Astrocyte of the spinal cord (primary cell): ENCODE measurements at regions not wholly inside any gene's neighbourhood (a gene's known extent, or its start where the extent isn't known, plus 50 kb on each side); places are given as distances from the start of the nearest gene placed in this dataset.

Source experiments
- DNase-seq: peaks from one replicate; pipeline ENCODE4 v3.0.0; 2011; ENCODE audit warnings: low read depth, low spot score
- H3K4me3 ChIP-seq: 2 replicates; pipeline ENCODE4 v1.5.1; 2011; ENCODE audit warnings: low read depth, mild to moderate bottlenecking, low read length, moderate library complexity
- in situ Hi-C: cut with HindIII; loops from 2 replicates; pipeline ENCODE4 v1.10.0; 2017; ENCODE audit warnings: low sequenced_read_pairs
- TF ChIP-seq, protein P1 (sequence below): IDR thresholded peaks from 2 replicates; pipeline ENCODE4 v1.5.1; 2012; ENCODE audit warnings: low read depth, mild to moderate bottlenecking, low read length, inconsistent platforms

DNA sequence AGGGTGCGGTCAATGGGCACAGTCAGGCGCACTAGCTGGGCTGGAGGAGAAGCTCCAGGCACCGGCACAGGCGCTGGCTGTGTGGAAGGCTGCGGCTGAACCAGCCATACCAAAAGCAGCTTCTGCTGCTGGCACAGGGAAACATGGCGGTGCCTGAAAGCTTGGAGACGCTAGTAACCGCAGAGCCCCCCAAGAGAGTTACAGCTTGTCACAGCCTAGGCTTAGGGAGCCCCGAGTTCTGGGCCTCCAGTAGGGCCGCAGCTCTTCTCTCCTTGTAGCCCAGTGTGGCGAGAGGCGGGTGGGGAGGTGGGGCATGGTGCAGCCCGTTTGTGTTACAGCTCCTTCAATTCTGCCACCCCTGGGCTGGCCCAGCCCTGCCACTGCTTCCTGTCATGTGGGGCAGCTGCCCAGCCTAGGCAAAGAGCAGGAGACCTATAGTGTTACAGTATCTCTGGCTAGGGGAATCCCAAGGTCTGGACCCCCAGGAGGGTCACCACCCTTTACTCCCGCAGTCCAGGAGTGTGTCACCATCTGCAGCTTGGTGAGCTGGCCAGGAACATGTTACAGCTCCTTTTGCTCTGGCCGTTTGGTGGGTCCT, 58.6 kb upstream of the MANEA start:
- in situ Hi-C loops, result no loop called here
- no peak overlapping the region for H3K4me3 ChIP-seq
- DNase-seq, result no peak
- TF ChIP-seq, protein P1, sequence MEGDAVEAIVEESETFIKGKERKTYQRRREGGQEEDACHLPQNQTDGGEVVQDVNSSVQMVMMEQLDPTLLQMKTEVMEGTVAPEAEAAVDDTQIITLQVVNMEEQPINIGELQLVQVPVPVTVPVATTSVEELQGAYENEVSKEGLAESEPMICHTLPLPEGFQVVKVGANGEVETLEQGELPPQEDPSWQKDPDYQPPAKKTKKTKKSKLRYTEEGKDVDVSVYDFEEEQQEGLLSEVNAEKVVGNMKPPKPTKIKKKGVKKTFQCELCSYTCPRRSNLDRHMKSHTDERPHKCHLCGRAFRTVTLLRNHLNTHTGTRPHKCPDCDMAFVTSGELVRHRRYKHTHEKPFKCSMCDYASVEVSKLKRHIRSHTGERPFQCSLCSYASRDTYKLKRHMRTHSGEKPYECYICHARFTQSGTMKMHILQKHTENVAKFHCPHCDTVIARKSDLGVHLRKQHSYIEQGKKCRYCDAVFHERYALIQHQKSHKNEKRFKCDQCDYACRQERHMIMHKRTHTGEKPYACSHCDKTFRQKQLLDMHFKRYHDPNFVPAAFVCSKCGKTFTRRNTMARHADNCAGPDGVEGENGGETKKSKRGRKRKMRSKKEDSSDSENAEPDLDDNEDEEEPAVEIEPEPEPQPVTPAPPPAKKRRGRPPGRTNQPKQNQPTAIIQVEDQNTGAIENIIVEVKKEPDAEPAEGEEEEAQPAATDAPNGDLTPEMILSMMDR, result no peak

DNA sequence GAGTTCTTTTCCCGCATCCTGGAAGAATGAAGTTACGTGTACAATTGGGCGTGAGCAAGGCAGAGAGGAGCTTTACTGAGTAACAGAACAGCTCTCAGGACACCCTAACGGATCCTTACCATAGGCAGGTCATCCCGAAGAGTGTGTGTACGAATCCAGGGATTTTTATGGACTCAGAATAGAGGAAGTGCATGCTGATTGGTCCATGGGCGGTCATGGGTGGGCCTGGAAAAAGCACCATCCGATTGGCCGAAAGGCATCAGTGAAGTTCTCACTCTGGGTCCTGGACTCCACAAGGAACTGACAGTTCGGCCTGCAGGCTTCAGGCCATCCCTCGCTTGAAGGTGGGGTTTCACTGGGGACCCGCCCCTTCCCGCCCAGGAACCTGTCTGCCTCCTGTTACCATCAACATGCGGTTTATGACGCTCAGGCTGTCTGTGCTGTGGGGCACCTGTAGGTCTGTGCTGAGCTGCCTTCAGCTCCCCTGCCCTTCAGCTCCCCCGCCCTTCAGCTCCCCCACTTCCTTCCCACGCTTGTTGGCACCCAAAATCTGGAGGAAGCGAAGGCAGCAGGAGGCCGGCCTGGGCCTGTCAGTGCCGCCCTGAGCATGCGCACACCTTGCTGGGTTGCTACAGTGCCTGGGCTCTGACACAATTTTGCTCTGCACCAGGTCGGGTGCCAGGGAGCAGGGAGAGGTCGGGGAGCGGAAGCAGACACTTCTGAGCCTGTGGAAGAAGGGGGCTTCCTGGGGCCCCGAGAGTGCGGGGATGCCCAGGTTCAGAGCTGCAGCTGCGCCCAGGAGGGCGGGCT, 57.9 kb upstream of the MANEA start:
- no peak overlapping the region for H3K4me3 ChIP-seq
- DNase-seq, result no peak
- in situ Hi-C loops, result no loop called here
- TF ChIP-seq, protein P1, result no peak

DNA sequence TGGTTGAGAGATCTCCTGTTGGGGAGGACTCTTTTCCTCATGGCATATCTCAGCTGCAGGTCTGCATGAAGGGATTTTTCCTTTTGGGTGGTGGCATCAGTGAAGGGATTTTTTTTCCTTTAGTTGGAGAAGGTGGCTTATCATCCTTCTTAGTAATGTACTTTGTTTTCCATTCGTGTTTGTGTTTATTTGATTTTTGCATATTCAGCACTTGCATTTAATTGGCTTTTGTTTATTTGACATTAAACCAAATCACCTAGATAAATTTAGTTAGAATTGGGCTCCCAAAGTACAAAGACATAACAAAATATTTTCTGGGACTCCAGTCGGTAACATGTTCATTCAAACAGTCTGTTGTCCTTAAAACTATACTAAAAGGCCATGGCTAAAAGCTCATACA, 56.2 kb upstream of the MANEA start:
- TF ChIP-seq, protein P1, result no peak
- in situ Hi-C loops, result no loop called here
- DNase-seq, result no peak
- no peak overlapping the region for H3K4me3 ChIP-seq
